ENCODE measurements at regions not wholly inside any gene's neighbourhood (a gene's known extent, or its start where the extent isn't known, plus 50 kb on each side); places are given as distances from the start of the nearest gene placed in this dataset.

GRCh38 chr5:114838937-114839336 is 330.8 kb downstream of the TRIM36 start:
- TF ChIP-seq CTCF (optimal IDR thresholded peaks at IDR 0.05 in 1 of 3, IDR thresholded peaks at IDR 0.05 in 1 of 3, conservative IDR thresholded peaks at IDR 0.05 in 1 of 3; ENCODE audit: extremely low read depth in 1 of 3, insufficient read depth in 2 of 3, low read length in 3 of 3) (no peak), EZH2 (IDR thresholded peaks at IDR 0.05; ENCODE audit: low read length) (no peak)
